ENCODE measurements at regions not wholly inside any gene's neighbourhood (a gene's known extent, or its start where the extent isn't known, plus 50 kb on each side); places are given as distances from the start of the nearest gene placed in this dataset.

GRCh38 chr2:100752628-100753333 lies 67.2 kb upstream of the NPAS2 start:
- Mint-ChIP-seq H3K4me3 (no peak overlapping the region), H3K36me3 (no peaks in the 10 kb centered on the region), H3K27ac (no peak overlapping the region), H3K9me3 (no peaks in the 10 kb centered on the region), H3K4me1 (peaks cover 13% of the 10 kb centered on the region), H3K27me3 (no peaks in the 10 kb centered on the region)
- DNase-seq, result no peak

- no peak for DNase-seq
- Mint-ChIP-seq H3K4me3 (no peak overlapping the region), H3K9me3 (no peaks in the 10 kb centered on the region), H3K27me3 (no peaks in the 10 kb centered on the region), H3K27ac (no peak overlapping the region), H3K36me3 (no peaks in the 10 kb centered on the region), H3K4me1 (peaks cover 9% of the 10 kb centered on the region)
Observed at GRCh38 chr2:100753444-100753843, 66.5 kb upstream of the NPAS2 start.

GRCh38 chr2:100753881-100754280 lies 66.1 kb upstream of the NPAS2 start:
- no peak for DNase-seq
- H3K4me1 Mint-ChIP-seq, result peaks cover 9% of the 10 kb centered on the region
- H3K9me3 Mint-ChIP-seq, result no peaks in the 10 kb centered on the region
- H3K36me3 Mint-ChIP-seq, result no peaks in the 10 kb centered on the region
- H3K27me3 Mint-ChIP-seq, result no peaks in the 10 kb centered on the region
- no peak overlapping the region for H3K4me3 Mint-ChIP-seq
- H3K27ac Mint-ChIP-seq, result no peak overlapping the region

GRCh38 chr2:100754951-100755350 lies 65.0 kb upstream of the NPAS2 start:
- Mint-ChIP-seq H3K27me3 (no peaks in the 10 kb centered on the region), H3K36me3 (no peaks in the 10 kb centered on the region), H3K27ac (no peak overlapping the region), H3K4me1 (peaks cover 9% of the 10 kb centered on the region), H3K9me3 (no peaks in the 10 kb centered on the region), H3K4me3 (no peak overlapping the region)
- DNase-seq, result no peak

GRCh38 chr2:100755441-100755840 lies 64.5 kb upstream of the NPAS2 start:
- H3K4me3 Mint-ChIP-seq, result no peak overlapping the region
- no peaks in the 10 kb centered on the region for H3K27me3 Mint-ChIP-seq
- H3K9me3 Mint-ChIP-seq, result no peaks in the 10 kb centered on the region
- H3K4me1 Mint-ChIP-seq, result peaks cover 9% of the 10 kb centered on the region
- no peaks in the 10 kb centered on the region for H3K36me3 Mint-ChIP-seq
- DNase-seq, result no peak
- no peak overlapping the region for H3K27ac Mint-ChIP-seq

- H3K36me3 Mint-ChIP-seq, result no peaks in the 10 kb centered on the region
- no peaks in the 10 kb centered on the region for H3K27me3 Mint-ChIP-seq
- no peak overlapping the region for H3K27ac Mint-ChIP-seq
- H3K4me3 Mint-ChIP-seq, result no peak overlapping the region
- no peaks in the 10 kb centered on the region for H3K9me3 Mint-ChIP-seq
- H3K4me1 Mint-ChIP-seq, result peaks cover 9% of the 10 kb centered on the region
- DNase-seq, result no peak
Observed at GRCh38 chr2:100756704-100757103, 63.2 kb upstream of the NPAS2 start.

GRCh38 chr2:100757621-100758394 lies 62.1 kb upstream of the NPAS2 start:
- Mint-ChIP-seq H3K4me3 (no peak overlapping the region), H3K4me1 (peaks cover 1% of the 10 kb centered on the region), H3K27ac (no peak overlapping the region), H3K27me3 (no peaks in the 10 kb centered on the region), H3K36me3 (no peaks in the 10 kb centered on the region), H3K9me3 (no peaks in the 10 kb centered on the region)
- DNase-seq, result no peak

GRCh38 chr2:100759901-100760300 lies 60.0 kb upstream of the NPAS2 start:
- Mint-ChIP-seq H3K27ac (no peak overlapping the region), H3K36me3 (no peaks in the 10 kb centered on the region), H3K27me3 (no peaks in the 10 kb centered on the region), H3K4me3 (no peak overlapping the region), H3K9me3 (no peaks in the 10 kb centered on the region), H3K4me1 (no peaks in the 10 kb centered on the region)
- DNase-seq, result no peak

- no peaks in the 10 kb centered on the region for H3K4me1 Mint-ChIP-seq
- H3K36me3 Mint-ChIP-seq, result no peaks in the 10 kb centered on the region
- H3K27me3 Mint-ChIP-seq, result no peaks in the 10 kb centered on the region
- no peak overlapping the region for H3K27ac Mint-ChIP-seq
- H3K4me3 Mint-ChIP-seq, result no peak overlapping the region
- DNase-seq, result no peak
- H3K9me3 Mint-ChIP-seq, result no peaks in the 10 kb centered on the region
Observed at GRCh38 chr2:100761365-100761764, 58.6 kb upstream of the NPAS2 start.

- Mint-ChIP-seq H3K9me3 (no peaks in the 10 kb centered on the region), H3K36me3 (no peaks in the 10 kb centered on the region), H3K27ac (no peak overlapping the region), H3K4me3 (no peak overlapping the region), H3K27me3 (no peaks in the 10 kb centered on the region), H3K4me1 (no peaks in the 10 kb centered on the region)
- no peak for DNase-seq
Observed at GRCh38 chr2:100764430-100764829, 55.5 kb upstream of the NPAS2 start.

- no peaks in the 10 kb centered on the region for H3K4me1 Mint-ChIP-seq
- DNase-seq, result no peak
- H3K9me3 Mint-ChIP-seq, result no peaks in the 10 kb centered on the region
- no peaks in the 10 kb centered on the region for H3K27me3 Mint-ChIP-seq
- H3K36me3 Mint-ChIP-seq, result no peaks in the 10 kb centered on the region
- H3K27ac Mint-ChIP-seq, result no peak overlapping the region
- no peak overlapping the region for H3K4me3 Mint-ChIP-seq
Observed at GRCh38 chr2:100765481-100765880, 54.5 kb upstream of the NPAS2 start.

- Mint-ChIP-seq H3K36me3 (no peaks in the 10 kb centered on the region), H3K4me1 (no peaks in the 10 kb centered on the region), H3K27ac (no peak overlapping the region), H3K4me3 (no peak overlapping the region), H3K9me3 (no peaks in the 10 kb centered on the region), H3K27me3 (no peaks in the 10 kb centered on the region)
- no peak for DNase-seq
Observed at GRCh38 chr2:100766256-100766655, 53.7 kb upstream of the NPAS2 start.

- no peaks in the 10 kb centered on the region for H3K9me3 Mint-ChIP-seq
Observed at GRCh38 chr2:100766806-100767205, 53.1 kb upstream of the NPAS2 start.

GRCh38 chr2:100767224-100767653 lies 52.7 kb upstream of the NPAS2 start:
- Mint-ChIP-seq H3K9me3 (no peaks in the 10 kb centered on the region), H3K4me1 (no peaks in the 10 kb centered on the region), H3K27ac (no peak overlapping the region), H3K27me3 (no peaks in the 10 kb centered on the region), H3K36me3 (no peaks in the 10 kb centered on the region), H3K4me3 (no peak overlapping the region)
- no peak for DNase-seq

More at GRCh38 chr2:100766806-100767205, 53.1 kb upstream of the NPAS2 start:
- H3K27ac Mint-ChIP-seq, result no peak overlapping the region
- no peaks in the 10 kb centered on the region for H3K4me1 Mint-ChIP-seq
- DNase-seq, result no peak
- H3K4me3 Mint-ChIP-seq, result no peak overlapping the region
- no peaks in the 10 kb centered on the region for H3K27me3 Mint-ChIP-seq
- H3K36me3 Mint-ChIP-seq, result no peaks in the 10 kb centered on the region

- no peak for DNase-seq
- no peaks in the 10 kb centered on the region for H3K4me1 Mint-ChIP-seq
- H3K27me3 Mint-ChIP-seq, result no peaks in the 10 kb centered on the region
- H3K27ac Mint-ChIP-seq, result no peak overlapping the region
- no peaks in the 10 kb centered on the region for H3K9me3 Mint-ChIP-seq
- H3K4me3 Mint-ChIP-seq, result no peak overlapping the region
- H3K36me3 Mint-ChIP-seq, result no peaks in the 10 kb centered on the region
Observed at GRCh38 chr2:100767810-100768806, 51.8 kb upstream of the NPAS2 start.
